Lower lobe of right lung (tissue), 2 donors: ENCODE measurements at regions not wholly inside any gene's neighbourhood (a gene's known extent, or its start where the extent isn't known, plus 50 kb on each side); places are given as distances from the start of the nearest gene placed in this dataset.

Experiments
- ATAC-seq, 2 donors: fragments of 200-7000 bp; cut with Tn5 transposase; one replicate each; pipeline ENCODE4 v1.9.1; 2020 to 2022; ENCODE audit warnings: mild to moderate bottlenecking in 2 of 2, moderate library complexity in 2 of 2
- DNase-seq: peaks from one replicate; pipeline ENCODE4 v3.0.0-alpha.2; 2020
- H3K27ac ChIP-seq: fragments of 200-600 bp; one replicate; pipeline ENCODE4 v1.8.0; 2022
- H3K27me3 ChIP-seq: fragments of 200-600 bp; one replicate; pipeline ENCODE4 v1.8.0; 2022; ENCODE audit warnings: low read depth
- H3K36me3 ChIP-seq: fragments of 200-600 bp; one replicate; pipeline ENCODE4 v1.8.0; 2022; ENCODE audit warnings: mild to moderate bottlenecking
- H3K4me1 ChIP-seq: fragments of 200-600 bp; one replicate; pipeline ENCODE4 v1.8.0; 2022
- H3K4me3 ChIP-seq: fragments of 200-600 bp; one replicate; pipeline ENCODE4 v1.8.0; 2022; ENCODE audit warnings: mild to moderate bottlenecking
- H3K9me3 ChIP-seq: fragments of 200-600 bp; one replicate; pipeline ENCODE4 v1.8.0; 2022
- CTCF ChIP-seq: fragments of 200-600 bp; IDR thresholded peaks from one replicate; pipeline ENCODE4 v1.8.0; 2022; ENCODE audit warnings: antibody characterized with exemption, mild to moderate bottlenecking
- intact Hi-C: fragments of 100-400 bp; cut with DNase I; formaldehyde crosslinking; loops from one replicate; pipeline ENCODE4 v1.11.0; 2022
- donor health status: DM: no; HTN: yes; CAD: no; lungs with severe emphysema.

- Histone ChIP-seq H3K4me1 (no peaks in the 10 kb centered on the region), H3K27me3 (no peaks in the 10 kb centered on the region), H3K9me3 (no peaks in the 10 kb centered on the region), H3K36me3 (no peaks in the 10 kb centered on the region), H3K4me3 (no peak overlapping the region), H3K27ac (no peak overlapping the region)
- no peak for DNase-seq
- intact Hi-C loops, result no loop called here
- TF ChIP-seq CTCF, result no peak
- ATAC-seq, result no peak
Measured at GRCh38 chr5:77558266-77558665, 66.2 kb upstream of the WDR41 start.

GRCh38 chr5:77550406-77550805, 58.3 kb upstream of the WDR41 start:
- intact Hi-C loops, result no loop called here

GRCh38 chr5:77545285-77545684, 53.2 kb upstream of the WDR41 start:
- ATAC-seq, result no peak
- H3K9me3 ChIP-seq, result peaks cover 3% of the 10 kb centered on the region

More at GRCh38 chr5:77550406-77550805, 58.3 kb upstream of the WDR41 start:
- ATAC-seq, result no peak
- Histone ChIP-seq H3K36me3 (no peaks in the 10 kb centered on the region), H3K4me3 (no peak overlapping the region), H3K27ac (no peak overlapping the region), H3K9me3 (peaks cover 3% of the 10 kb centered on the region), H3K4me1 (no peaks in the 10 kb centered on the region), H3K27me3 (no peaks in the 10 kb centered on the region)
- no peak for TF ChIP-seq CTCF
- no peak for DNase-seq

More at GRCh38 chr5:77545285-77545684, 53.2 kb upstream of the WDR41 start:
- no peak overlapping the region for H3K4me3 ChIP-seq
- H3K27me3 ChIP-seq, result no peaks in the 10 kb centered on the region
- intact Hi-C loops, result no loop called here
- no peak for TF ChIP-seq CTCF
- no peak for DNase-seq
- H3K36me3 ChIP-seq, result no peaks in the 10 kb centered on the region
- no peak overlapping the region for H3K27ac ChIP-seq
- no peaks in the 10 kb centered on the region for H3K4me1 ChIP-seq
